Activated CD4-positive, alpha-beta memory T cell treated with anti-CD3 and anti-CD28 coated beads for 36 hours (primary cell): ENCODE measurements at regions not wholly inside any gene's neighbourhood (a gene's known extent, or its start where the extent isn't known, plus 50 kb on each side); places are given as distances from the start of the nearest gene placed in this dataset.

Experiments used
- CTCF ChIA-PET: fragments of 350-600 bp; sonication (Branson Sonifier 250); formaldehyde crosslinking; loops from one replicate; lab custom pipeline; 2021; ENCODE audit warnings: antibody characterized with exemption, inconsistent platforms; lab: Charles Lee
- POLR2A ChIA-PET: fragments of 350-600 bp; sonication (Branson Sonifier 250); formaldehyde crosslinking; loops from one replicate; lab custom pipeline; 2021; ENCODE audit warnings: antibody characterized with exemption; lab: Charles Lee
- DNase-seq: peaks from one replicate; pipeline ENCODE4 v3.0.0-alpha.2; 2020
- H3K27ac Mint-ChIP-seq: one replicate; pipeline ENCODE4 v1.8.0; 2021; ENCODE audit warnings: mixed read lengths
- H3K27me3 Mint-ChIP-seq: one replicate; pipeline ENCODE4 v1.8.0; 2021; ENCODE audit warnings: mixed read lengths
- H3K36me3 Mint-ChIP-seq: one replicate; pipeline ENCODE4 v1.8.0; 2021; ENCODE audit warnings: mixed read lengths
- H3K4me1 Mint-ChIP-seq: one replicate; pipeline ENCODE4 v1.8.0; 2021; ENCODE audit warnings: low read depth, mixed read lengths
- H3K4me3 Mint-ChIP-seq: one replicate; pipeline ENCODE4 v1.8.0; 2021; ENCODE audit warnings: mild to moderate bottlenecking, mixed read lengths
- H3K9me3 Mint-ChIP-seq: one replicate; pipeline ENCODE4 v1.8.0; 2021; ENCODE audit warnings: mixed read lengths
- intact Hi-C: fragments of 100-400 bp; cut with micrococcal nuclease; formaldehyde crosslinking; loops from one replicate; pipeline ENCODE4 v1.15.1; 2023

GRCh38 chr6:164925681-164926530 is 383.5 kb downstream of the C6orf118 start:
- Mint-ChIP-seq H3K9me3 (no peaks in the 10 kb centered on the region), H3K4me3 (no peak overlapping the region), H3K4me1 (no peaks in the 10 kb centered on the region), H3K36me3 (no peaks in the 10 kb centered on the region), H3K27ac (no peak overlapping the region), H3K27me3 (no peaks in the 10 kb centered on the region)
- ChIA-PET CTCF (interaction anchor here (3.7 kb wide), 1 partner anchor 11 kb away, joined by 16 read pairs; no protein-coding TSS in a partner anchor), POLR2A (no interaction called here)
- no peak for DNase-seq
- intact Hi-C loops, result loop anchor here (5.0 to 10.0 kb wide), 2 partner anchors 1511 to 1754 kb away; partner anchors contain the start of gene QKI

GRCh38 chr6:164924674-164925073 is 384.7 kb downstream of the C6orf118 start:
- H3K27me3 Mint-ChIP-seq, result no peaks in the 10 kb centered on the region
- ChIA-PET POLR2A (no interaction called here), CTCF (no interaction called here)
- DNase-seq, result no peak
- intact Hi-C loops, result loop anchor here (5.0 to 10.0 kb wide), 2 partner anchors 1510 to 1752 kb away; partner anchors contain the start of gene QKI
- no peaks in the 10 kb centered on the region for H3K4me1 Mint-ChIP-seq
- H3K36me3 Mint-ChIP-seq, result no peaks in the 10 kb centered on the region
- no peak overlapping the region for H3K27ac Mint-ChIP-seq
- no peak overlapping the region for H3K4me3 Mint-ChIP-seq
- H3K9me3 Mint-ChIP-seq, result no peaks in the 10 kb centered on the region

GRCh38 chr6:164917211-164917610 is 392.2 kb downstream of the C6orf118 start:
- intact Hi-C loops, result no loop called here
- H3K36me3 Mint-ChIP-seq, result no peaks in the 10 kb centered on the region
- no peak overlapping the region for H3K27ac Mint-ChIP-seq
- H3K4me1 Mint-ChIP-seq, result no peaks in the 10 kb centered on the region
- CTCF ChIA-PET, result no interaction called here
- peaks cover 8% of the 10 kb centered on the region for H3K9me3 Mint-ChIP-seq
- H3K4me3 Mint-ChIP-seq, result no peak overlapping the region
- no peaks in the 10 kb centered on the region for H3K27me3 Mint-ChIP-seq
- POLR2A ChIA-PET, result no interaction called here
- DNase-seq, result no peak

- ChIA-PET POLR2A (no interaction called here), CTCF (no interaction called here)
Measured at GRCh38 chr6:164916087-164916486, 393.3 kb downstream of the C6orf118 start.

GRCh38 chr6:164911873-164912580 is 397.4 kb downstream of the C6orf118 start:
- intact Hi-C loops, result no loop called here
- H3K27ac Mint-ChIP-seq, result no peak overlapping the region
- POLR2A ChIA-PET, result no interaction called here
- DNase-seq, result no peak
- no peaks in the 10 kb centered on the region for H3K27me3 Mint-ChIP-seq
- H3K9me3 Mint-ChIP-seq, result peaks cover 3% of the 10 kb centered on the region
- no peaks in the 10 kb centered on the region for H3K4me1 Mint-ChIP-seq
- H3K4me3 Mint-ChIP-seq, result no peak overlapping the region
- CTCF ChIA-PET, result no interaction called here
- H3K36me3 Mint-ChIP-seq, result no peaks in the 10 kb centered on the region

More at GRCh38 chr6:164916087-164916486, 393.3 kb downstream of the C6orf118 start:
- H3K9me3 Mint-ChIP-seq, result peaks cover 8% of the 10 kb centered on the region
- H3K27me3 Mint-ChIP-seq, result no peaks in the 10 kb centered on the region
- DNase-seq, result no peak
- H3K4me1 Mint-ChIP-seq, result no peaks in the 10 kb centered on the region
- H3K36me3 Mint-ChIP-seq, result no peaks in the 10 kb centered on the region
- intact Hi-C loops, result no loop called here
- H3K4me3 Mint-ChIP-seq, result no peak overlapping the region
- H3K27ac Mint-ChIP-seq, result no peak overlapping the region

- ChIA-PET CTCF (no interaction called here), POLR2A (interaction anchor here (0.6 kb wide), 1 partner anchor 1673 kb away, joined by 5 read pairs; no protein-coding TSS in a partner anchor)
- no peaks in the 10 kb centered on the region for H3K27me3 Mint-ChIP-seq
- no peak overlapping the region for H3K4me3 Mint-ChIP-seq
- H3K4me1 Mint-ChIP-seq, result no peaks in the 10 kb centered on the region
- no peak overlapping the region for H3K27ac Mint-ChIP-seq
- intact Hi-C loops, result no loop called here
- H3K36me3 Mint-ChIP-seq, result no peaks in the 10 kb centered on the region
- DNase-seq, result no peak
- no peaks in the 10 kb centered on the region for H3K9me3 Mint-ChIP-seq
Measured at GRCh38 chr6:164911151-164911550, 398.3 kb downstream of the C6orf118 start.

- no peak overlapping the region for H3K4me3 Mint-ChIP-seq
- H3K36me3 Mint-ChIP-seq, result no peaks in the 10 kb centered on the region
- H3K27ac Mint-ChIP-seq, result no peak overlapping the region
- DNase-seq, result no peak
- ChIA-PET POLR2A (no interaction called here), CTCF (no interaction called here)
- intact Hi-C loops, result no loop called here
- H3K27me3 Mint-ChIP-seq, result no peaks in the 10 kb centered on the region
- H3K9me3 Mint-ChIP-seq, result no peaks in the 10 kb centered on the region
- no peaks in the 10 kb centered on the region for H3K4me1 Mint-ChIP-seq
Measured at GRCh38 chr6:164906766-164907165, 402.6 kb downstream of the C6orf118 start.

GRCh38 chr6:164905311-164905710 is 404.1 kb downstream of the C6orf118 start:
- ChIA-PET POLR2A (no interaction called here), CTCF (no interaction called here)
- H3K4me1 Mint-ChIP-seq, result no peaks in the 10 kb centered on the region
- H3K27ac Mint-ChIP-seq, result no peak overlapping the region
- no peaks in the 10 kb centered on the region for H3K9me3 Mint-ChIP-seq
- no peak overlapping the region for H3K4me3 Mint-ChIP-seq
- intact Hi-C loops, result no loop called here
- H3K27me3 Mint-ChIP-seq, result no peaks in the 10 kb centered on the region
- no peak for DNase-seq
- no peaks in the 10 kb centered on the region for H3K36me3 Mint-ChIP-seq

- no peak overlapping the region for H3K27ac Mint-ChIP-seq
- H3K4me3 Mint-ChIP-seq, result no peak overlapping the region
- ChIA-PET POLR2A (no interaction called here), CTCF (interaction anchor here (1.0 kb wide), 1 partner anchor 29 kb away, joined by 3 read pairs; no protein-coding TSS in a partner anchor)
- H3K4me1 Mint-ChIP-seq, result no peaks in the 10 kb centered on the region
- H3K36me3 Mint-ChIP-seq, result no peaks in the 10 kb centered on the region
- intact Hi-C loops, result no loop called here
- peaks cover 15% of the 10 kb centered on the region for H3K9me3 Mint-ChIP-seq
- DNase-seq, result no peak
- H3K27me3 Mint-ChIP-seq, result no peaks in the 10 kb centered on the region
Measured at GRCh38 chr6:164898412-164898811, 411.0 kb downstream of the C6orf118 start.

- no peaks in the 10 kb centered on the region for H3K27me3 Mint-ChIP-seq
Measured at GRCh38 chr6:164897523-164898235, 411.7 kb downstream of the C6orf118 start.

GRCh38 chr6:164889980-164890379 is 419.4 kb downstream of the C6orf118 start:
- ChIA-PET CTCF (no interaction called here), POLR2A (no interaction called here)
- Mint-ChIP-seq H3K27me3 (no peaks in the 10 kb centered on the region), H3K4me3 (no peak overlapping the region), H3K4me1 (no peaks in the 10 kb centered on the region), H3K27ac (no peak overlapping the region), H3K36me3 (no peaks in the 10 kb centered on the region), H3K9me3 (peaks cover 7% of the 10 kb centered on the region)
- DNase-seq, result no peak
- intact Hi-C loops, result no loop called here

More at GRCh38 chr6:164897523-164898235, 411.7 kb downstream of the C6orf118 start:
- Mint-ChIP-seq H3K36me3 (no peaks in the 10 kb centered on the region), H3K9me3 (peaks cover 15% of the 10 kb centered on the region), H3K4me3 (no peak overlapping the region), H3K27ac (no peak overlapping the region), H3K4me1 (no peaks in the 10 kb centered on the region)
- intact Hi-C loops, result no loop called here
- no peak for DNase-seq
- ChIA-PET CTCF (interaction anchor here (1.0 kb wide), 1 partner anchor 29 kb away, joined by 3 read pairs; no protein-coding TSS in a partner anchor), POLR2A (no interaction called here)

GRCh38 chr6:164887660-164888059 is 421.7 kb downstream of the C6orf118 start:
- Mint-ChIP-seq H3K27me3 (no peaks in the 10 kb centered on the region), H3K4me1 (no peaks in the 10 kb centered on the region), H3K4me3 (no peak overlapping the region), H3K36me3 (no peaks in the 10 kb centered on the region), H3K27ac (no peak overlapping the region), H3K9me3 (no peaks in the 10 kb centered on the region)
- ChIA-PET POLR2A (no interaction called here), CTCF (no interaction called here)
- no peak for DNase-seq
- intact Hi-C loops, result no loop called here
